H1 (cell line): ENCODE measurements at regions not wholly inside any gene's neighbourhood (a gene's known extent, or its start where the extent isn't known, plus 50 kb on each side); places are given as distances from the start of the nearest gene placed in this dataset.

Experiments used
- CTCF ChIA-PET: fragments of 300-600 bp; sonication (Branson Sonifier 250); formaldehyde crosslinking; loops from one replicate; lab custom pipeline; 2021; ENCODE audit not compliant: partially characterized antibody; lab: Charles Lee
- POLR2A ChIA-PET: fragments of 300-600 bp; sonication (Branson Sonifier 250); formaldehyde crosslinking; loops from one replicate; lab custom pipeline; 2021; ENCODE audit warnings: inconsistent platforms; ENCODE audit not compliant: partially characterized antibody; lab: Charles Lee
- DNase-seq, 2 experiments: peaks; one replicate each; pipeline versions ENCODE4 v3.0.0 to v3.0.0-alpha.2; 2010 to 2022; ENCODE audit warnings: low spot score in 2 of 2, low read depth in 1 of 2, mixed read lengths in 1 of 2
- FAIRE-seq: peaks from 2 replicates; lab custom pipeline; 2011; peaks lifted over from hg19 to GRCh38; lab: Jason Lieb, UNC
- H2AFZ ChIP-seq: 2 replicates; pipeline ENCODE4 v1.8.1; 2012; ENCODE audit warnings: low read length, inconsistent platforms
- H2AK5ac ChIP-seq: 2 replicates; pipeline ENCODE4 v1.6.1; 2013; ENCODE audit warnings: low read depth, low read length
- H2BK120ac ChIP-seq: replicated peaks from 2 replicates; pipeline ENCODE3; 2013; ENCODE audit warnings: low read depth, low read length, inconsistent platforms
- H2BK12ac ChIP-seq: 2 replicates; pipeline ENCODE4 v1.6.1; 2013; ENCODE audit warnings: low read depth, low read length
- H2BK15ac ChIP-seq: 2 replicates; pipeline ENCODE4 v1.6.1; 2013; ENCODE audit warnings: low read length
- H2BK20ac ChIP-seq: 2 replicates; pipeline ENCODE4 v1.6.1; 2013; ENCODE audit warnings: low read length
- H2BK5ac ChIP-seq: 2 replicates; pipeline ENCODE4 v1.6.1; 2013; ENCODE audit warnings: low read depth, low read length
- H3K14ac ChIP-seq: 2 replicates; pipeline ENCODE4 v1.6.1; 2013; ENCODE audit warnings: inconsistent platforms; ENCODE audit not compliant: insufficient read length
- H3K18ac ChIP-seq: 2 replicates; pipeline ENCODE4 v1.6.1; 2013; ENCODE audit warnings: low read length; ENCODE audit errors: extremely low read depth
- H3K23ac ChIP-seq: 2 replicates; pipeline ENCODE4 v1.6.1; 2013; ENCODE audit warnings: inconsistent platforms; ENCODE audit not compliant: insufficient read length
- H3K23me2 ChIP-seq: 2 replicates; pipeline ENCODE4 v1.6.1; 2013; ENCODE audit warnings: low read depth, low read length
- H3K27ac ChIP-seq: 2 replicates; pipeline ENCODE4 v1.6.1; 2011; ENCODE audit warnings: low read depth, low read length, inconsistent platforms
- H3K27me3 ChIP-seq, 4 experiments: replicated peaks in 1 of 4; 1 replicate in 1 of 4; 2 replicates in 3 of 4; pipeline versions ENCODE4 v1.6.1 to v1.8.1; 2011 to 2013; ENCODE audit warnings: low read length in 3 of 4, mild to moderate bottlenecking in 3 of 4, inconsistent platforms in 2 of 4, mixed read lengths in 2 of 4, moderate library complexity in 1 of 4; ENCODE audit not compliant: control insufficient read depth in 3 of 4, insufficient read depth in 3 of 4; ENCODE audit errors: extremely low read depth in 1 of 4
- H3K36me3 ChIP-seq, 4 experiments: 2 replicates each; pipeline versions ENCODE4 v1.6.1 to v1.8.1; 2011 to 2013; ENCODE audit warnings: mild to moderate bottlenecking in 4 of 4, low read length in 3 of 4, moderate library complexity in 2 of 4, control low read depth in 1 of 4, inconsistent platforms in 1 of 4; ENCODE audit not compliant: insufficient read depth in 4 of 4, control insufficient read depth in 2 of 4
- H3K4ac ChIP-seq: replicated peaks from 2 replicates; pipeline ENCODE3; 2013; ENCODE audit warnings: low read length, low read depth, mixed read lengths, inconsistent platforms; ENCODE audit not compliant: insufficient read length
- H3K4me1 ChIP-seq, 4 experiments: replicated peaks in 1 of 4; 1 replicate in 1 of 4; 2 replicates in 3 of 4; pipeline versions ENCODE4 v1.6.1 to v1.8.1; 2011 to 2013; ENCODE audit warnings: low read length in 3 of 4, inconsistent platforms in 2 of 4, mixed read lengths in 1 of 4; ENCODE audit not compliant: insufficient read depth in 4 of 4, control insufficient read depth in 3 of 4
- H3K4me2 ChIP-seq, 2 experiments: 2 replicates each; pipeline versions ENCODE4 v1.6.1 to v1.8.1; 2011 to 2013; ENCODE audit warnings: low read depth in 2 of 2, low read length in 2 of 2, control low read depth in 1 of 2, inconsistent platforms in 1 of 2, mild to moderate bottlenecking in 1 of 2; ENCODE audit not compliant: insufficient read depth in 1 of 2
- H3K4me3 ChIP-seq, 4 experiments: fragments of 200-600, 300-600 bp in 1 of 4; sonication (generic), shearing (Covaris generic), sonication (Bioruptor Twin) in 1 of 4; 2 replicates each; pipeline versions ENCODE4 v1.5.1 to v1.8.1; 2011 to 2016; ENCODE audit warnings: low read length in 4 of 4, low read depth in 3 of 4, control low read depth in 2 of 4, inconsistent platforms in 2 of 4, mild to moderate bottlenecking in 2 of 4, mixed read lengths in 1 of 4, moderate library complexity in 1 of 4; ENCODE audit not compliant: insufficient read depth in 2 of 4; ENCODE audit errors: extremely low read depth in 1 of 4
- H3K56ac ChIP-seq: replicated peaks from 2 replicates; pipeline ENCODE3; 2013; ENCODE audit warnings: low read depth, mild to moderate bottlenecking, mixed read lengths, low read length, inconsistent platforms; ENCODE audit not compliant: insufficient read length
- H3K79me1 ChIP-seq: 2 replicates; pipeline ENCODE4 v1.6.1; 2013; ENCODE audit warnings: low read depth, low read length, control low read depth
- H3K79me2 ChIP-seq, 2 experiments: 2 replicates each; pipeline versions ENCODE4 v1.6.1 to v1.8.1; 2012 to 2013; ENCODE audit warnings: low read length in 2 of 2, mild to moderate bottlenecking in 2 of 2, inconsistent platforms in 1 of 2; ENCODE audit not compliant: insufficient read depth in 2 of 2, control insufficient read depth in 1 of 2
- H3K9ac ChIP-seq, 4 experiments: replicated peaks in 1 of 4; 1 replicate in 1 of 4; 2 replicates in 3 of 4; pipeline versions ENCODE4 v1.6.1 to v1.8.1; 2011 to 2013; ENCODE audit warnings: low read depth in 3 of 4, low read length in 3 of 4, control low read depth in 2 of 4, mild to moderate bottlenecking in 2 of 4, moderate library complexity in 2 of 4, inconsistent platforms in 1 of 4; ENCODE audit errors: extremely low read depth in 1 of 4
- H3K9me3 ChIP-seq, 2 experiments: 2 replicates each; pipeline versions ENCODE4 v1.6.1 to v1.8.1; 2012 to 2013; ENCODE audit warnings: mild to moderate bottlenecking in 2 of 2, moderate library complexity in 2 of 2, control low read depth in 1 of 2, inconsistent platforms in 1 of 2, low read depth in 1 of 2, low read length in 1 of 2, mixed read lengths in 1 of 2; ENCODE audit not compliant: insufficient read depth in 2 of 2
- H4K20me1 ChIP-seq, 2 experiments: replicated peaks in 1 of 2; 2 replicates each; pipeline versions ENCODE3 to v1.8.1; 2011 to 2013; ENCODE audit warnings: inconsistent platforms in 2 of 2, low read length in 2 of 2, mild to moderate bottlenecking in 1 of 2; ENCODE audit not compliant: insufficient read depth in 2 of 2, control insufficient read depth in 1 of 2
- H4K5ac ChIP-seq: 2 replicates; pipeline ENCODE4 v1.6.1; 2013; ENCODE audit warnings: low read length, low read depth, mixed read lengths, inconsistent platforms; ENCODE audit not compliant: insufficient read length
- H4K8ac ChIP-seq: 2 replicates; pipeline ENCODE4 v1.8.0; 2013; ENCODE audit warnings: mild to moderate bottlenecking, moderate library complexity, low read length, inconsistent platforms; ENCODE audit not compliant: insufficient read depth; ENCODE audit errors: extremely low read depth
- H4K91ac ChIP-seq: replicated peaks from 2 replicates; pipeline ENCODE3; 2013; ENCODE audit warnings: low read length, mixed read lengths, inconsistent platforms; ENCODE audit not compliant: insufficient read length
- BACH1 ChIP-seq: IDR thresholded peaks from 2 replicates; pipeline ENCODE4 v1.6.1; 2012; ENCODE audit warnings: low read length, improper control_type of control experiment
- CTBP2 ChIP-seq: IDR thresholded peaks from 2 replicates; pipeline ENCODE4 v1.7.0; 2011; ENCODE audit warnings: borderline replicate concordance, mild to moderate bottlenecking, moderate library complexity, mixed read lengths, low read length; ENCODE audit not compliant: insufficient read depth, insufficient read length
- CTCF ChIP-seq, 3 experiments: IDR thresholded peaks; 1 replicate in 2 of 3; 2 replicates in 1 of 3; pipeline versions ENCODE4 v1.5.1 to v1.6.1; 2011; ENCODE audit warnings: low read length in 3 of 3, mild to moderate bottlenecking in 3 of 3, inconsistent platforms in 2 of 3, low read depth in 1 of 3, moderate library complexity in 1 of 3; ENCODE audit not compliant: insufficient read depth in 1 of 3; ENCODE audit errors: control extremely low read depth in 1 of 3
- GABPA ChIP-seq: IDR thresholded peaks from 2 replicates; pipeline ENCODE4 v1.6.1; 2011; ENCODE audit warnings: mild to moderate bottlenecking, low read length, moderate library complexity, borderline replicate concordance; ENCODE audit not compliant: insufficient read depth
- GTF2F1 ChIP-seq: IDR thresholded peaks from 2 replicates; pipeline ENCODE4 v1.6.1; 2012; ENCODE audit warnings: low read depth, low read length, improper control_type of control experiment, borderline replicate concordance
- JUN ChIP-seq: IDR thresholded peaks from 2 replicates; pipeline ENCODE4 v1.6.1; 2011; ENCODE audit warnings: low read depth, mild to moderate bottlenecking, improper control_type of control experiment, low read length
- KDM4A ChIP-seq: IDR thresholded peaks from one replicate; pipeline ENCODE4 v1.7.1; 2012; ENCODE audit warnings: low read depth, mild to moderate bottlenecking, moderate library complexity, low read length, inconsistent platforms; ENCODE audit not compliant: severe bottlenecking
- KDM5A ChIP-seq: fragments of 200-600 bp; IDR thresholded peaks from 2 replicates; pipeline ENCODE4 v1.7.1; 2012; ENCODE audit warnings: mild to moderate bottlenecking, low read length, inconsistent platforms, mixed read lengths
- SIRT6 ChIP-seq: IDR thresholded peaks from one replicate; pipeline ENCODE4 v1.7.1; 2012; ENCODE audit warnings: low read length, inconsistent platforms
- SP1 ChIP-seq: IDR thresholded peaks from 2 replicates; pipeline ENCODE4 v1.6.1; 2011; ENCODE audit warnings: low read depth, low read length
- SRF ChIP-seq: IDR thresholded peaks from 2 replicates; pipeline ENCODE4 v1.6.1; 2011; ENCODE audit warnings: mild to moderate bottlenecking, low read depth, low read length, moderate library complexity
- TBP ChIP-seq: IDR thresholded peaks from 2 replicates; pipeline ENCODE4 v1.6.1; 2011; ENCODE audit warnings: low read depth, low read length, improper control_type of control experiment

- Histone ChIP-seq H4K20me1 (no peaks in the 10 kb centered on the region), H2BK12ac (no peak overlapping the region), H4K5ac (no peak overlapping the region), H2BK20ac (no peak overlapping the region), H4K8ac (no peak overlapping the region), H2BK15ac (no peak overlapping the region), H3K18ac (no peak overlapping the region), H3K27ac (no peak overlapping the region), H3K4me2 (no peak overlapping the region), H3K23ac (no peak overlapping the region), H3K79me2 (no peaks in the 10 kb centered on the region), H3K23me2 (no peaks in the 10 kb centered on the region), H3K14ac (no peak overlapping the region), H3K79me1 (no peaks in the 10 kb centered on the region), H3K36me3 (no peaks in the 10 kb centered on the region), H3K9ac (no peak overlapping the region), H3K27me3 (no peaks in the 10 kb centered on the region), H2AK5ac (no peak overlapping the region), H2BK120ac (no peak overlapping the region), H3K4ac (no peak overlapping the region), H3K9me3 (no peaks in the 10 kb centered on the region), H3K56ac (no peak overlapping the region), H2BK5ac (no peak overlapping the region), H2AFZ (no peak overlapping the region), H4K91ac (no peak overlapping the region), H3K4me3 (no peak overlapping the region), H3K4me1 (peaks cover 2 to 9% (median 7%) of the 10 kb centered on the region in 4 experiments; a peak in 4 of 7 replicates)
- ChIA-PET POLR2A (no interaction called here), CTCF (interaction anchor here (1.0 to 1.1 kb wide), 2 partner anchors 15 to 48 kb away, joined by 3 read pairs; no protein-coding TSS in a partner anchor)
- no peak for FAIRE-seq
- DNase-seq = no peak
- TF ChIP-seq JUN (no peak), TBP (no peak), SIRT6 (no peak), GABPA (no peak), CTBP2 (no peak), KDM5A (no peak), SP1 (no peak), KDM4A (no peak), SRF (no peak), GTF2F1 (no peak), BACH1 (no peak), CTCF (IDR thresholded peaks at IDR 0.05; ENCODE audit: control extremely low read depth in 1 of 3, insufficient read depth in 1 of 3, low read depth in 1 of 3, low read length in 3 of 3) (no peak)
Observed at GRCh38 chr9:85215961-85216360, 525.8 kb downstream of the AGTPBP1 start.
